HepG2 (cell line): ENCODE measurements at regions not wholly inside any gene's neighbourhood (a gene's known extent, or its start where the extent isn't known, plus 50 kb on each side); places are given as distances from the start of the nearest gene placed in this dataset.

ENCODE experiments used
- ATAC-seq: fragments of 200-7000 bp; cut with Tn5 transposase; 3 replicates; pipeline ENCODE4 v1.9.1; 2020; ENCODE audit warnings: mild to moderate bottlenecking, moderate library complexity
- BruUV-seq: library from RNA; stranded (reverse); fragments of 400-500 nt; replicated peaks from 2 replicates; lab custom pipeline; 2021; lab: Mats Ljungman, UMichigan
- CTCF ChIA-PET: fragments of 300-600 bp; formaldehyde crosslinking; extraction: SDS; loops from one replicate; lab custom pipeline; 2021; ENCODE audit warnings: low total read pairs, inconsistent platforms, low intra/inter-chr PET ratio; lab: Yijun Ruan, JAX
- POLR2A ChIA-PET: fragments of 350-600 bp; sonication (Branson Sonifier 250); formaldehyde crosslinking; loops from one replicate; lab custom pipeline; 2020; ENCODE audit warnings: antibody characterized with exemption, inconsistent platforms; lab: Yijun Ruan, JAX
- DNase-seq: peaks from one replicate; pipeline ENCODE4 v3.0.0-alpha.2; 2015; ENCODE audit warnings: low spot score
- FAIRE-seq: peaks from 3 replicates; lab custom pipeline; 2011; peaks lifted over from hg19 to GRCh38; lab: Jason Lieb, UNC
- H2AFZ ChIP-seq: one replicate; pipeline ENCODE4 v1.6.1; 2011; ENCODE audit warnings: low read length, inconsistent platforms
- H3K27ac ChIP-seq: fragments of 300-600 bp; 3 replicates; pipeline ENCODE4 v1.8.0; 2011; ENCODE audit warnings: mixed run types, mild to moderate bottlenecking, mixed read lengths, low read length, inconsistent platforms; ENCODE audit not compliant: insufficient read depth; ENCODE audit errors: extremely low read length
- H3K27me3 ChIP-seq, 2 experiments: fragments of 200-600 bp in 1 of 2; 2 replicates in 1 of 2; 3 replicates in 1 of 2; pipeline versions ENCODE4 v1.6.0 to v1.8.0; 2011; ENCODE audit warnings: low read length in 2 of 2, mild to moderate bottlenecking in 2 of 2, moderate library complexity in 2 of 2, inconsistent platforms in 1 of 2; ENCODE audit not compliant: insufficient read depth in 2 of 2, control insufficient read depth in 1 of 2
- H3K36me3 ChIP-seq, 2 experiments: fragments of 200-600 bp in 1 of 2; replicated peaks in 1 of 2; 2 replicates in 1 of 2; 3 replicates in 1 of 2; pipeline versions ENCODE4 v1.5.1 to v1.8.0; 2011; ENCODE audit warnings: low read length in 2 of 2, inconsistent platforms in 1 of 2; ENCODE audit not compliant: insufficient read depth in 2 of 2, control insufficient read depth in 1 of 2
- H3K4me1 ChIP-seq: 2 replicates; pipeline ENCODE4 v1.5.1; 2012; ENCODE audit warnings: low read length, inconsistent platforms; ENCODE audit not compliant: insufficient read depth
- H3K4me2 ChIP-seq: 2 replicates; pipeline ENCODE4 v1.6.0; 2011; ENCODE audit warnings: low read depth, low read length, inconsistent platforms
- H3K4me3 ChIP-seq, 3 experiments: fragments of 200-600 bp in 1 of 3; sonication (generic), shearing (Covaris generic) in 1 of 3; replicated peaks in 1 of 3; 2 replicates each; pipeline ENCODE4 v1.5.1; 2011 to 2016; ENCODE audit warnings: low read length in 3 of 3, inconsistent platforms in 2 of 3, low read depth in 2 of 3, mild to moderate bottlenecking in 2 of 3, control low read depth in 1 of 3, mixed read lengths in 1 of 3; ENCODE audit not compliant: insufficient read depth in 1 of 3
- H3K79me2 ChIP-seq: one replicate; pipeline ENCODE4 v1.6.1; 2011; ENCODE audit warnings: low read length, inconsistent platforms; ENCODE audit not compliant: insufficient read depth
- H3K9ac ChIP-seq: 2 replicates; pipeline ENCODE4 v1.6.0; 2011; ENCODE audit warnings: mild to moderate bottlenecking, low read depth, low read length, inconsistent platforms; ENCODE audit not compliant: insufficient read depth
- H3K9me3 ChIP-seq: 2 replicates; pipeline ENCODE4 v1.5.1; 2012; ENCODE audit warnings: mild to moderate bottlenecking, low read length
- H4K20me1 ChIP-seq: 2 replicates; pipeline ENCODE4 v1.6.0; 2011; ENCODE audit warnings: inconsistent platforms, mild to moderate bottlenecking, low read length, moderate library complexity; ENCODE audit not compliant: insufficient read depth
- ASH2L ChIP-seq: fragments of 300-600, 200-600 bp; sonication (generic); IDR thresholded peaks from 2 replicates; pipeline ENCODE4 v1.7.0; 2017; ENCODE audit warnings: low read depth, mild to moderate bottlenecking, moderate library complexity, mixed read lengths, low read length; ENCODE audit not compliant: insufficient read length
- CCDC6 ChIP-seq: sonication (generic); formaldehyde crosslinking; IDR thresholded peaks from 2 replicates; pipeline ENCODE4 v1.8.1; 2022; ENCODE audit warnings: mild to moderate bottlenecking, missing genetic modification reagents, moderate library complexity
- CHCHD3 ChIP-seq: sonication (generic); formaldehyde crosslinking; IDR thresholded peaks from 2 replicates; pipeline ENCODE4 v1.8.0; 2022; ENCODE audit warnings: mild to moderate bottlenecking, missing genetic modification reagents, moderate library complexity
- HDAC2 ChIP-seq: sonication (generic); formaldehyde crosslinking; IDR thresholded peaks from 2 replicates; pipeline ENCODE4 v1.4.0; 2020; ENCODE audit warnings: missing genetic modification reagents
- KAT8 ChIP-seq: IDR thresholded peaks from 2 replicates; pipeline ENCODE4 v1.6.1; 2016; ENCODE audit warnings: missing genetic modification reagents, missing compliant biosample characterization
- KDM5B ChIP-seq: sonication (generic); formaldehyde crosslinking; IDR thresholded peaks from 2 replicates; pipeline ENCODE4 v1.4.0; 2020; ENCODE audit warnings: missing genetic modification reagents, mild to moderate bottlenecking, borderline replicate concordance
- NFKBIZ ChIP-seq: IDR thresholded peaks from 2 replicates; pipeline ENCODE4 v1.6.1; 2018; ENCODE audit warnings: missing genetic modification reagents, missing compliant biosample characterization
- REXO4 ChIP-seq: sonication (generic); formaldehyde crosslinking; IDR thresholded peaks from 2 replicates; pipeline ENCODE4 v1.8.0; 2022; ENCODE audit warnings: missing genetic modification reagents, mild to moderate bottlenecking, borderline replicate concordance
- SUZ12 ChIP-seq: fragments of 150-350 bp; IDR thresholded peaks from 2 replicates; pipeline ENCODE4 v1.6.1; 2014; ENCODE audit warnings: low read depth, low read length
- TCF7 ChIP-seq: sonication (generic); IDR thresholded peaks from 2 replicates; pipeline ENCODE4 v1.6.1; 2016; ENCODE audit warnings: antibody characterized with exemption, low read depth
- TEAD2 ChIP-seq: sonication (generic); formaldehyde crosslinking; IDR thresholded peaks from 2 replicates; pipeline ENCODE4 v1.9.0; 2021; ENCODE audit warnings: missing genetic modification reagents
- ZSCAN9 ChIP-seq: IDR thresholded peaks from 2 replicates; pipeline ENCODE4 v1.6.1; 2016; ENCODE audit warnings: borderline replicate concordance
- WGBS: methylation state at CpG from one replicate; pipeline ENCODE4 v1.1.6; 2017; ENCODE audit warnings: low lambda C conversion rate; 5-methylcytosine and 5-hydroxymethylcytosine counted together
- in situ Hi-C: cut with HindIII; loops from 2 replicates; pipeline ENCODE4 v1.10.0; 2017; ENCODE audit warnings: low pct_unique_long_range_greater_than_20kb; ENCODE audit not compliant: extremely low pct_ligation_motif_present
- intact Hi-C: fragments of 100-400 bp; cut with micrococcal nuclease; formaldehyde crosslinking; loops from one replicate; pipeline ENCODE4 v1.10.0; 2022; ENCODE audit not compliant: unreplicated experiment
- TF ChIP-seq, protein P1 (sequence below), 2 experiments: IDR thresholded peaks; 2 replicates each; pipeline ENCODE4 v1.6.1; 2011 to 2012; ENCODE audit warnings: low read length in 2 of 2, borderline replicate concordance in 1 of 2, low read depth in 1 of 2, mild to moderate bottlenecking in 1 of 2, moderate library complexity in 1 of 2
- TF ChIP-seq, protein P2 (sequence below): sonication (generic); formaldehyde crosslinking; IDR thresholded peaks from 2 replicates; pipeline ENCODE4 v1.4.0; 2020; ENCODE audit warnings: mild to moderate bottlenecking, missing genetic modification reagents
- TF ChIP-seq, protein P3 (sequence below): sonication (generic); formaldehyde crosslinking; IDR thresholded peaks from 2 replicates; pipeline ENCODE4 v1.4.0; 2020; ENCODE audit warnings: missing genetic modification reagents, borderline replicate concordance

DNA sequence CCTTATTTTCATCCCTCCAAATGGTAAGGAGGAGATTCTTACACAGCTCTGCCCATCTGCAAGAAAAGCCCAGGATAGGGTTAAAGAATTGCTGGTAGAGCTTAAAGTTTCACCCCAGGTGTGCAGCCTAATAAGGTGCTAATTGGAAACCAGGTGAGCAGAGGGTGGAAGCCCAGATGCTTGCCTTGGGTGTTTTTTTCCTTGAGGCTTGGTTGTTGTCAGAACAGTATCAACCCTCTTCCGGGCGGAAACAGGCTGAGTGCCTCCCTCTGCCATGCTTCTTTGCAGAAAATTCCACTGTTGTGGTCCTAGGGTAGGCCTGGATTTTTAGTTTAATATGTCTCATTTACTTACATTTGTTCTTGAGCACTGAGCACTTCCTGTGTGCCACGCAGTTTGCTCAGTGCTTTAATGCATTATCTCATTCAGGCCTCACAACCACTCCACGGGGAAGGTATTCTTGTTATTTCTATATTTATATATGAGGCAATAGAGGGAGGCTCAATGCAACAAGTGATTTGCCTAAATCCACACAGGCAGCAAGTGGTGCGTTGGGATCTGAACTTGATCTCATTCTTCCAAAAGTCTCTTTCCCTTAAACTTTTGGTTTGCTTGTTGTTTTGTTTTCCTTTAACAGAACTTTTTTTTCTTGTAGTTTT, 115.0 kb upstream of the LRIG1 start (continued):
- TF ChIP-seq, protein P1, sequence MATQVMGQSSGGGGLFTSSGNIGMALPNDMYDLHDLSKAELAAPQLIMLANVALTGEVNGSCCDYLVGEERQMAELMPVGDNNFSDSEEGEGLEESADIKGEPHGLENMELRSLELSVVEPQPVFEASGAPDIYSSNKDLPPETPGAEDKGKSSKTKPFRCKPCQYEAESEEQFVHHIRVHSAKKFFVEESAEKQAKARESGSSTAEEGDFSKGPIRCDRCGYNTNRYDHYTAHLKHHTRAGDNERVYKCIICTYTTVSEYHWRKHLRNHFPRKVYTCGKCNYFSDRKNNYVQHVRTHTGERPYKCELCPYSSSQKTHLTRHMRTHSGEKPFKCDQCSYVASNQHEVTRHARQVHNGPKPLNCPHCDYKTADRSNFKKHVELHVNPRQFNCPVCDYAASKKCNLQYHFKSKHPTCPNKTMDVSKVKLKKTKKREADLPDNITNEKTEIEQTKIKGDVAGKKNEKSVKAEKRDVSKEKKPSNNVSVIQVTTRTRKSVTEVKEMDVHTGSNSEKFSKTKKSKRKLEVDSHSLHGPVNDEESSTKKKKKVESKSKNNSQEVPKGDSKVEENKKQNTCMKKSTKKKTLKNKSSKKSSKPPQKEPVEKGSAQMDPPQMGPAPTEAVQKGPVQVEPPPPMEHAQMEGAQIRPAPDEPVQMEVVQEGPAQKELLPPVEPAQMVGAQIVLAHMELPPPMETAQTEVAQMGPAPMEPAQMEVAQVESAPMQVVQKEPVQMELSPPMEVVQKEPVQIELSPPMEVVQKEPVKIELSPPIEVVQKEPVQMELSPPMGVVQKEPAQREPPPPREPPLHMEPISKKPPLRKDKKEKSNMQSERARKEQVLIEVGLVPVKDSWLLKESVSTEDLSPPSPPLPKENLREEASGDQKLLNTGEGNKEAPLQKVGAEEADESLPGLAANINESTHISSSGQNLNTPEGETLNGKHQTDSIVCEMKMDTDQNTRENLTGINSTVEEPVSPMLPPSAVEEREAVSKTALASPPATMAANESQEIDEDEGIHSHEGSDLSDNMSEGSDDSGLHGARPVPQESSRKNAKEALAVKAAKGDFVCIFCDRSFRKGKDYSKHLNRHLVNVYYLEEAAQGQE (IDR thresholded peaks at IDR 0.05; ENCODE audit: borderline replicate concordance in 1 of 2, low read depth in 1 of 2, low read length in 2 of 2), result no peak
- TF ChIP-seq SUZ12 (no peak), HDAC2 (no peak), TCF7 (no peak)
- TF ChIP-seq, protein P2, sequence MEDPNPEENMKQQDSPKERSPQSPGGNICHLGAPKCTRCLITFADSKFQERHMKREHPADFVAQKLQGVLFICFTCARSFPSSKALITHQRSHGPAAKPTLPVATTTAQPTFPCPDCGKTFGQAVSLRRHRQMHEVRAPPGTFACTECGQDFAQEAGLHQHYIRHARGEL (CRISPR knock-in tag), result no peak
- TF ChIP-seq, all 625 proteins: peak for 0

DNA sequence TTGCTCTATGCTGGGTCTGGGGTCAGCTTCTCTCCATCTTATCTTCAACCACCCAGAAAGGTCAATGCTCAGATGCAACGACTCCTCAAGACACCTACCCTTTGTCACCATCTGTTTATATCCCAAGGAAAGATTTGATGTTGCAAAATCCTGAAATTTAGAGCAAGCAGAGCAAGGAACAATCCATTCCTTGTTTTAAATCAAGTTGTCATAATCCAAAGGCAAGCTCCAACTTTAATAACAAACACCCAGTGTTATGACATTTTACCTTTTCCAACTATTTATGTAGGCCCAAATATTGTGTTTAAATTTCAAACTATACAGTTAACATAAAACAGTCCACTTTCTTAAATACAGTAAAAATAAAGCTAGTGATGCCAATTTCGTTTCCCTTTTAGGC, 116.5 kb upstream of the LRIG1 start:
- no peak overlapping the region for H3K4me3 ChIP-seq
- H3K9ac ChIP-seq, result no peak overlapping the region
- 3% methylated on average over 2 of the region's 2 CpGs for WGBS
- ATAC-seq (no peak), FAIRE-seq (no peak), DNase-seq (no peak)
- no peak overlapping the region for H3K27ac ChIP-seq
- intact Hi-C loops, result no loop called here
- in situ Hi-C loops, result no loop called here
- H3K4me2 ChIP-seq, result no peak overlapping the region
- no TSS peak for BruUV-seq
- ChIA-PET CTCF (no interaction called here), POLR2A (no interaction called here)
- no peaks in the 10 kb centered on the region for H3K4me1 ChIP-seq
- no peak overlapping the region for H2AFZ ChIP-seq
- H3K9me3 ChIP-seq, result no peaks in the 10 kb centered on the region
- H3K36me3 ChIP-seq, result no peaks in the 10 kb centered on the region
- TF ChIP-seq CHCHD3 (CRISPR knock-in tag), result no peak
- TF ChIP-seq CCDC6 (CRISPR knock-in tag), result no peak
- no peak for TF ChIP-seq NFKBIZ (CRISPR knock-in tag)
- TF ChIP-seq TEAD2 (CRISPR knock-in tag), result no peak
- no peak for TF ChIP-seq KAT8 (CRISPR knock-in tag)
- TF ChIP-seq ZSCAN9 (CRISPR knock-in tag), result no peak
- no peak for TF ChIP-seq ASH2L
- no peak for TF ChIP-seq REXO4 (CRISPR knock-in tag)
- TF ChIP-seq, protein P3, sequence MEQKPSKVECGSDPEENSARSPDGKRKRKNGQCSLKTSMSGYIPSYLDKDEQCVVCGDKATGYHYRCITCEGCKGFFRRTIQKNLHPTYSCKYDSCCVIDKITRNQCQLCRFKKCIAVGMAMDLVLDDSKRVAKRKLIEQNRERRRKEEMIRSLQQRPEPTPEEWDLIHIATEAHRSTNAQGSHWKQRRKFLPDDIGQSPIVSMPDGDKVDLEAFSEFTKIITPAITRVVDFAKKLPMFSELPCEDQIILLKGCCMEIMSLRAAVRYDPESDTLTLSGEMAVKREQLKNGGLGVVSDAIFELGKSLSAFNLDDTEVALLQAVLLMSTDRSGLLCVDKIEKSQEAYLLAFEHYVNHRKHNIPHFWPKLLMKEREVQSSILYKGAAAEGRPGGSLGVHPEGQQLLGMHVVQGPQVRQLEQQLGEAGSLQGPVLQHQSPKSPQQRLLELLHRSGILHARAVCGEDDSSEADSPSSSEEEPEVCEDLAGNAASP, result no peak
- TF ChIP-seq KDM5B (CRISPR knock-in tag), result no peak
- H4K20me1 ChIP-seq, result no peaks in the 10 kb centered on the region
- no peaks in the 10 kb centered on the region for H3K79me2 ChIP-seq
- H3K27me3 ChIP-seq, result 0 out of 5 replicates have a peak, but pooled peaks cover 0 to 1% of the 10 kb centered on the region in 2 experiments
